ENCODE measurements at regions not wholly inside any gene's neighbourhood (a gene's known extent, or its start where the extent isn't known, plus 50 kb on each side); places are given as distances from the start of the nearest gene placed in this dataset.

DNA sequence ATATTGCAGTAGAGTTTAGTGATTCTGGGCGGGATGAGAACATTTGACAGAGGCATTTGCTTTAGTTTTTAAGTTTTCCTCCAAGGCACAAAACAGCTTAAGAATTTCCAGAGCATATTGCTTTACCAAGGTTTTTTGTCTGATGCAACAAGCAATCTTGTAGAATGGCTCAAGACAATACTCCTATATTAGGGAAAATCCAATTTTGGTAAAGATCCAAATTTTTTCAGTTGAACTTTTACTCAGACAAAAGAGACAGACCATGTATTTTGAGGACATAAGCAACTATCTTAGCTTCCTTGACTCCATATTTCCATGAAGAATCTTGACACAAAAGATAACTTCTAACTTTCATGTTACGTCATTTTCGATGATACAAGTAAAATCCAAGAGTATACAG lies 92.3 kb upstream of the NANOS1 start:
- Histone ChIP-seq H3K27ac (no peak overlapping the region), H3K4me3 (no peak overlapping the region), H3K36me3 (replicated peaks in 1 of 2; ENCODE audit: insufficient read depth in 1 of 2, low read depth in 2 of 2) (no peaks in the 10 kb centered on the region), H3K27me3 (no peaks in the 10 kb centered on the region), H3K9me3 (no peaks in the 10 kb centered on the region), H3K4me1 (no peaks in the 10 kb centered on the region)
- ATAC-seq (no peak), DNase-seq (no peak)
- WGBS, 2 donors = 83 to 85% methylated on average over 3 of the region's 3 CpGs
- TF ChIP-seq POLR2A (IDR thresholded peaks at IDR 0.05) = no peak
- TF ChIP-seq, protein P1, sequence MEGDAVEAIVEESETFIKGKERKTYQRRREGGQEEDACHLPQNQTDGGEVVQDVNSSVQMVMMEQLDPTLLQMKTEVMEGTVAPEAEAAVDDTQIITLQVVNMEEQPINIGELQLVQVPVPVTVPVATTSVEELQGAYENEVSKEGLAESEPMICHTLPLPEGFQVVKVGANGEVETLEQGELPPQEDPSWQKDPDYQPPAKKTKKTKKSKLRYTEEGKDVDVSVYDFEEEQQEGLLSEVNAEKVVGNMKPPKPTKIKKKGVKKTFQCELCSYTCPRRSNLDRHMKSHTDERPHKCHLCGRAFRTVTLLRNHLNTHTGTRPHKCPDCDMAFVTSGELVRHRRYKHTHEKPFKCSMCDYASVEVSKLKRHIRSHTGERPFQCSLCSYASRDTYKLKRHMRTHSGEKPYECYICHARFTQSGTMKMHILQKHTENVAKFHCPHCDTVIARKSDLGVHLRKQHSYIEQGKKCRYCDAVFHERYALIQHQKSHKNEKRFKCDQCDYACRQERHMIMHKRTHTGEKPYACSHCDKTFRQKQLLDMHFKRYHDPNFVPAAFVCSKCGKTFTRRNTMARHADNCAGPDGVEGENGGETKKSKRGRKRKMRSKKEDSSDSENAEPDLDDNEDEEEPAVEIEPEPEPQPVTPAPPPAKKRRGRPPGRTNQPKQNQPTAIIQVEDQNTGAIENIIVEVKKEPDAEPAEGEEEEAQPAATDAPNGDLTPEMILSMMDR (IDR thresholded peaks at IDR 0.05) = no peak
- intact Hi-C loops (cut with DNase I) = no loop called here

DNA sequence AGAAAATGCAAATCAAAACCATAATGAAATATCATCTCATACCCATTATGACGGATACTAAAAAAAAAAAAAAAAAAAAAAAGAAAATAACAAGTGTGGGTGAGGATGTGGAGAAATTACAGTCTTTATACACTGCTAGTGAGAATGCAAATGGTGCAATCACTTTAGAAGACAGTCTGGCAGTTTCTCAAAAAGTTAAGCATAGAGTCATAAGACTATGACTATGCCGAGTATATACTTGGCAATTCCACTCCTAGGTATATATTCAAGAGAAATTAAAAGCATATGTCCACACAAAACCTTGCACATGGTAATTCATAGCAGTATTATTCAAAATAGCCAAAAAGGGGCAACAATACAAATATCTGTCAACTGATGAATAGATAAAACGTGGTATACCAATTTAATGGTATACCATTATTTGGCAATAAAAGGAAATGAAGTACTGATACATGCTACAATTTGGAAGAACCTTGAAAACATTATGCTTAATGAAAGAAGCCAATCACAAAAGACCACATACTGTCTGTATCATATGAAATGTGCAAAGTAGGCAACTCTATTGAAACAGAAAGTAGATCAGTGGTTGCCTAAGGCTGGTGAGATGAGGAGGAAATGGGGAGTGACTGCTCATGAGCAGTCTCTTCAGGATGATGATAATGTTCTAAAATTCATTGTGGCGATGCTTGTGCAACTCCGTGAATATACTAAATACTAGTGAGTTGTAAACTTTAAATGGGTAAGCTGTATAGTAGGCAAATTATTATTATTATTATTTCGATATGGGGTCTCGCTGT lies 90.1 kb upstream of the NANOS1 start:
- Histone ChIP-seq H3K36me3 (replicated peaks in 1 of 2; ENCODE audit: insufficient read depth in 1 of 2, low read depth in 2 of 2) (no peaks in the 10 kb centered on the region), H3K4me3 (no peak overlapping the region), H3K9me3 (no peaks in the 10 kb centered on the region), H3K4me1 (no peaks in the 10 kb centered on the region), H3K27ac (no peak overlapping the region), H3K27me3 (no peaks in the 10 kb centered on the region)
- DNase-seq (no peak), ATAC-seq (no peak)
- intact Hi-C loops (cut with DNase I) = no loop called here
- no peak for TF ChIP-seq POLR2A (IDR thresholded peaks at IDR 0.05)
- TF ChIP-seq, protein P1 (IDR thresholded peaks at IDR 0.05) = no peak
- 80 to 84% methylated on average over 7 of the region's 7 CpGs for WGBS, 2 donors

DNA sequence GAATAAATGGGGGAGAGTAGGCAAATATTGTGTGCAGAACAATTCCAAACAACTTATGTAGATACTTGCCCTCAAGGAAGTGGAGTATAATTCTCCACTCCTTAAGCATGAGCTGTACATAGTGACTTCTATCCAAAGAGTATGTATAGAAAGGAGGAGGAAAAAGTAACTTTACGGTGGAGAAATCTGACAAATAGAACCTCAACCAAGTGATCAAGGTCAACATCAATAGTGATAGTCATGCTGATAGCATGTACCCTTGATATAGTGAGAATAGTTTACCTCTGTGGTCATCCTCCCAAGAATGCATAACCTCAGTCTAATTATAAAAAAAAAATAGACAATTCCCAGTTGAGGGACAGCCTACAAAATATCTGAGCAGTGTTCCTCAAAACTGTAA lies 89.1 kb upstream of the NANOS1 start:
- no peak overlapping the region for H3K4me3 ChIP-seq
- WGBS, 2 donors = 38 to 50% methylated on average over 1 of the region's 1 CpG
- no peaks in the 10 kb centered on the region for H3K4me1 ChIP-seq
- no peak overlapping the region for H3K27ac ChIP-seq
- ATAC-seq (no peak), DNase-seq (no peak)
- TF ChIP-seq POLR2A (IDR thresholded peaks at IDR 0.05) = no peak
- TF ChIP-seq, protein P1 (IDR thresholded peaks at IDR 0.05) = no peak
- H3K27me3 ChIP-seq = no peaks in the 10 kb centered on the region
- H3K9me3 ChIP-seq = no peaks in the 10 kb centered on the region
- intact Hi-C loops (cut with DNase I) = no loop called here
- H3K36me3 ChIP-seq (replicated peaks in 1 of 2; ENCODE audit: insufficient read depth in 1 of 2, low read depth in 2 of 2) = no peaks in the 10 kb centered on the region

DNA sequence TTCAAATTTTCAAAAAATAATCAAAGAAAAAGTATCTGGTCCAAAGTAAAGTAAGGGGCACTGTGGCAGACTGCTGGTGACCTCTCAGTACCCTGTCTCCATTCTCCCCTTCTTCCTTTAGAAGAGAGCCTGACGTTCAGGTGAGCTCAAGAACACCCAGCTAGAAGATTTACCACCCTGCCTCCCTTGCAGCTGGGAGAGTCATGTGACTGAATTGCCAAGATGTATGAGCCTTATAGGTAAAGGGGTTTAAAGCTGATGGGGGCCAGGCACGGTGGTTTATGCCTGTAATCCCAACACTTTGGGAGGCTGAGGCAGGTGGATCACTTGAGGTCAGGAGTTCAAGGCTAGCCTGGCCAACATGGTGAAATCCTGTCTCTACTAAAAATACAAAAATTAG lies 86.3 kb upstream of the NANOS1 start:
- 56 to 68% methylated on average over 2 of the region's 2 CpGs for WGBS, 2 donors

More for the DNA sequence above, 86.3 kb upstream of the NANOS1 start:
- Histone ChIP-seq H3K27ac (no peak overlapping the region), H3K27me3 (no peaks in the 10 kb centered on the region), H3K9me3 (no peaks in the 10 kb centered on the region), H3K4me3 (no peak overlapping the region), H3K36me3 (replicated peaks in 1 of 2; ENCODE audit: insufficient read depth in 1 of 2, low read depth in 2 of 2) (no peaks in the 10 kb centered on the region), H3K4me1 (no peaks in the 10 kb centered on the region)
- ATAC-seq (no peak), DNase-seq (no peak)
- intact Hi-C loops (cut with DNase I) = no loop called here
- TF ChIP-seq, protein P1 (IDR thresholded peaks at IDR 0.05) = no peak
- TF ChIP-seq POLR2A (IDR thresholded peaks at IDR 0.05) = no peak
